RWPE2 (cell line): ENCODE measurements at regions not wholly inside any gene's neighbourhood (a gene's known extent, or its start where the extent isn't known, plus 50 kb on each side); places are given as distances from the start of the nearest gene placed in this dataset.

ENCODE experiments used
- ATAC-seq: fragments of 200-7000 bp; cut with Tn5 transposase; 3 replicates; pipeline ENCODE4 v1.9.1; 2021; ENCODE audit warnings: low read depth
- DNase-seq: peaks from one replicate; pipeline ENCODE4 v3.0.0-alpha.2; 2020; ENCODE audit warnings: low spot score
- H3K27ac ChIP-seq: fragments of 450-650 bp; 2 replicates; pipeline ENCODE4 v1.5.1; 2017; ENCODE audit warnings: mild to moderate bottlenecking; ENCODE audit not compliant: poor library complexity, severe bottlenecking
- H3K27me3 ChIP-seq: fragments of 250-450 bp; sonication (Bioruptor Pico); 2 replicates; pipeline ENCODE4 v1.5.1; 2021; ENCODE audit warnings: mild to moderate bottlenecking, moderate library complexity; ENCODE audit not compliant: insufficient read depth, poor library complexity, severe bottlenecking
- H3K36me3 ChIP-seq: fragments of 250-450 bp; sonication (Bioruptor Pico); 2 replicates; pipeline ENCODE4 v1.5.1; 2020; ENCODE audit warnings: low read depth, mild to moderate bottlenecking, moderate library complexity
- H3K4me1 ChIP-seq: fragments of 250-450 bp; sonication (Bioruptor Pico); 2 replicates; pipeline ENCODE4 v1.5.1; 2021; ENCODE audit warnings: mild to moderate bottlenecking, moderate library complexity; ENCODE audit not compliant: insufficient read depth, poor library complexity, severe bottlenecking
- H3K4me3 ChIP-seq: fragments of 250-450 bp; sonication (Bioruptor Pico); 2 replicates; pipeline ENCODE4 v1.5.1; 2021; ENCODE audit warnings: mild to moderate bottlenecking, moderate library complexity; ENCODE audit not compliant: severe bottlenecking
- H3K9me3 ChIP-seq: fragments of 250-450 bp; sonication (Bioruptor Pico); 2 replicates; pipeline ENCODE4 v1.5.1; 2021; ENCODE audit warnings: mild to moderate bottlenecking, moderate library complexity; ENCODE audit not compliant: severe bottlenecking
- TF ChIP-seq, protein P1 (sequence below): fragments of 450-650 bp; IDR thresholded peaks from one replicate; pipeline ENCODE4 v1.5.1; 2017; ENCODE audit warnings: mild to moderate bottlenecking, moderate library complexity; ENCODE audit not compliant: poor library complexity, severe bottlenecking

DNA sequence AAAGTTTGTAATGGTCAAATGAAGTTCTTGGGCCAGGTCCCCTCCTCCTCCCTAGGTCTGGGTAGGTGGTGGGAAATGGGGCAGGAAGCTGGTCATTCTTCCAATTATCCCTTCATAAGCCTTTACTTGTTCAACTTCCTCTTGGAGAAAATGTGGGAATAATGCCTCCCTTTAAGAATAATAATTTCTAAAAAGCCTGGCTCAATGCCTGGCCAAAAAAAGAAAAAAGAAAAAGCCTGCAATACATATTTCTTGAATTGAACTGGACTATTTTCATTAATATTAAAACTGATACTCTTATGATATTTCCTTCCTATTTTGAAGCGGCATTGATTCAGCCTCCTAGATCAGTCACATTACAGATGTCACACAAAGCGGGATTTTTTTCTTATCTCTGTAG lies 600.9 kb downstream of the CCDC171 start:
- no peak for DNase-seq
- Histone ChIP-seq H3K4me3 (no peak overlapping the region), H3K36me3 (no peaks in the 10 kb centered on the region), H3K27me3 (no peaks in the 10 kb centered on the region), H3K4me1 (no peaks in the 10 kb centered on the region), H3K9me3 (no peaks in the 10 kb centered on the region), H3K27ac (no peak overlapping the region)
- ATAC-seq, result no peak
- TF ChIP-seq, protein P1, sequence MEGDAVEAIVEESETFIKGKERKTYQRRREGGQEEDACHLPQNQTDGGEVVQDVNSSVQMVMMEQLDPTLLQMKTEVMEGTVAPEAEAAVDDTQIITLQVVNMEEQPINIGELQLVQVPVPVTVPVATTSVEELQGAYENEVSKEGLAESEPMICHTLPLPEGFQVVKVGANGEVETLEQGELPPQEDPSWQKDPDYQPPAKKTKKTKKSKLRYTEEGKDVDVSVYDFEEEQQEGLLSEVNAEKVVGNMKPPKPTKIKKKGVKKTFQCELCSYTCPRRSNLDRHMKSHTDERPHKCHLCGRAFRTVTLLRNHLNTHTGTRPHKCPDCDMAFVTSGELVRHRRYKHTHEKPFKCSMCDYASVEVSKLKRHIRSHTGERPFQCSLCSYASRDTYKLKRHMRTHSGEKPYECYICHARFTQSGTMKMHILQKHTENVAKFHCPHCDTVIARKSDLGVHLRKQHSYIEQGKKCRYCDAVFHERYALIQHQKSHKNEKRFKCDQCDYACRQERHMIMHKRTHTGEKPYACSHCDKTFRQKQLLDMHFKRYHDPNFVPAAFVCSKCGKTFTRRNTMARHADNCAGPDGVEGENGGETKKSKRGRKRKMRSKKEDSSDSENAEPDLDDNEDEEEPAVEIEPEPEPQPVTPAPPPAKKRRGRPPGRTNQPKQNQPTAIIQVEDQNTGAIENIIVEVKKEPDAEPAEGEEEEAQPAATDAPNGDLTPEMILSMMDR, result no peak

- no peak for DNase-seq
- TF ChIP-seq, protein P1, result peak; percentile 3
- peak; percentile 72 for ATAC-seq
- no peaks in the 10 kb centered on the region for H3K9me3 ChIP-seq
- H3K36me3 ChIP-seq, result no peaks in the 10 kb centered on the region
- no peaks in the 10 kb centered on the region for H3K27me3 ChIP-seq
- H3K4me1 ChIP-seq, result no peaks in the 10 kb centered on the region
- H3K4me3 ChIP-seq, result no peak overlapping the region
- no peak overlapping the region for H3K27ac ChIP-seq
These were observed 601.8 kb downstream of the CCDC171 start for GRCh38 chr9:16154521-16155078.

DNA sequence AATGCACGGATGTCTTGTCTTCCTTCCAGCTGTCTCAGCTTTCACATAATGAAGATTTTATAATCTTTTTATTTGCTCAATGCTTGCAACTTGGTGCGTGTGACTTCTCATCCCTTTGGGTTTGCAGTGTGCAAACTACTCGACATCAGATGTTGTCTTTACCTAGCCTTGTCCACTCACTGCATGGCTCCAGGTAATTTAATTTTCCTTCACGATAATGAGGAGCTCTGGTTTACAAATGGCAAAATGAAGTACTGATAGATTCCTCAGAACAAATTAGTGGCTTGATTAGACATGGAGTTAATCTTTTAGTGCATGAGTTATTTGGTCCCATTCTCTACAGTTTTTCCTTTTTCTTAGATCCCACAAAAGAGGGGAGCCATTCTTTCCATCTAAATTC lies 603.0 kb downstream of the CCDC171 start:
- no peak overlapping the region for H3K4me3 ChIP-seq
- ATAC-seq (no peak), DNase-seq (no peak)
- TF ChIP-seq, protein P1, result no peak
- H3K27me3 ChIP-seq, result no peaks in the 10 kb centered on the region
- H3K27ac ChIP-seq, result no peak overlapping the region
- no peaks in the 10 kb centered on the region for H3K9me3 ChIP-seq
- no peaks in the 10 kb centered on the region for H3K36me3 ChIP-seq
- H3K4me1 ChIP-seq, result no peaks in the 10 kb centered on the region

DNA sequence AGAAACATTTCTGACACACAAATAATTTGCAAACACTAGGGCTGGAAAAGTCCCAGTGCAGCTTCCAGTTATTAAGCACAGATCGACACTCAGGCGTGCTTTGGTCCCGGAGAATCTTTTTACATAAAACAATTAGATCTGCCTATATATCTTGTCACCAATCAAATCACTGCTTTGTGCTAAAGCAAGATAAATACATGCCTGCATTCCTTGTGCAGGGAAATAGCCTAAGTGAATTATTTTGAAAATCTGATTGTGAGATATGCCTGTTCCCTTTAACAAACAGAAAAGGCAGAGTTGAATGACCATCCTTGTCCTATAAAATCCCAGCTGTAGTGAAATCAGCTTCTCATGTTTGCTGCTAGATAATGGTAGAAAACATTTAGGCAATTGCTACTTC lies 604.4 kb downstream of the CCDC171 start:
- ATAC-seq, result no peak
- Histone ChIP-seq H3K27me3 (no peaks in the 10 kb centered on the region), H3K36me3 (no peaks in the 10 kb centered on the region), H3K4me3 (no peak overlapping the region), H3K27ac (no peak overlapping the region), H3K9me3 (no peaks in the 10 kb centered on the region), H3K4me1 (no peaks in the 10 kb centered on the region)
- TF ChIP-seq, protein P1, result no peak
- no peak for DNase-seq

GRCh38 chr9:16157651-16158050 lies 604.8 kb downstream of the CCDC171 start:
- TF ChIP-seq, protein P1, result no peak
- no peak overlapping the region for H3K4me3 ChIP-seq
- H3K27ac ChIP-seq, result no peak overlapping the region
- DNase-seq, result no peak
- H3K4me1 ChIP-seq, result no peaks in the 10 kb centered on the region
- no peak for ATAC-seq
- no peaks in the 10 kb centered on the region for H3K36me3 ChIP-seq
- no peaks in the 10 kb centered on the region for H3K9me3 ChIP-seq
- H3K27me3 ChIP-seq, result no peaks in the 10 kb centered on the region
